ENCODE measurements at regions not wholly inside any gene's neighbourhood (a gene's known extent, or its start where the extent isn't known, plus 50 kb on each side); places are given as distances from the start of the nearest gene placed in this dataset.

DNA sequence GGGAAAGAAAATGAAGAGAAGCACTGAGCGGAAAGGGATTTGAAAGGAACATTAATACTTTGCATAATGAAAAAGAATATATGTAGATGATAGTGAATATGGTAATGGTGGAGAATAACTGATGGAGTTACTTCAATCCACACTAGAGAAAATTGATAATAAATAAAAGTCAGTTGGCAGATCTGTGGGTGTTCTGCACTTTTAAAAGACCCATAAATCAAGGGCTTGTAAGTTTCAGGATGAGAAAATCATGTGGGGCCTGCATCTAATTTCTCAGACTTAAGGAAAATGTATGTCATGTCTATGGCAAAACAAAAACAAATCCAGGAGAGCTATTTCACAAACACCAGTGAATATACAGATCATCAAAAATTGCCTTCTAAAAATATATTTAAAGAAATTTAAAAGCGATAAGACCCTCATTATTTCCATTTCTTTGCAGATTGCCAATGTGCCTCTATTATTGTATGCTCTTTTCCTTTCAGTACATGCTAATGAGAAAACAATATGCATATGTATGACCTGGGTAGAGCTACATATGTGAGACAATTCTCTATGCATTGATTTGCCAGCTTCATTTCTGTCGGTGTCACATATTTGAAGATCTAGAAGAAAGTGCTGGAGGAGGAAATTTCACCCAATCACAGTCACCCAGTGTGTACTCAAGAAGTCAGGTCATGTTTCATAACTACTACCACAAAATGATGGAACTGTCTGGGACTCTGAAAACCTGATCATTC is 269.9 kb upstream of the PDZRN3 start:
- TF ChIP-seq POLR2A (IDR thresholded peaks at IDR 0.05), result no peak
- TF ChIP-seq, protein P1, sequence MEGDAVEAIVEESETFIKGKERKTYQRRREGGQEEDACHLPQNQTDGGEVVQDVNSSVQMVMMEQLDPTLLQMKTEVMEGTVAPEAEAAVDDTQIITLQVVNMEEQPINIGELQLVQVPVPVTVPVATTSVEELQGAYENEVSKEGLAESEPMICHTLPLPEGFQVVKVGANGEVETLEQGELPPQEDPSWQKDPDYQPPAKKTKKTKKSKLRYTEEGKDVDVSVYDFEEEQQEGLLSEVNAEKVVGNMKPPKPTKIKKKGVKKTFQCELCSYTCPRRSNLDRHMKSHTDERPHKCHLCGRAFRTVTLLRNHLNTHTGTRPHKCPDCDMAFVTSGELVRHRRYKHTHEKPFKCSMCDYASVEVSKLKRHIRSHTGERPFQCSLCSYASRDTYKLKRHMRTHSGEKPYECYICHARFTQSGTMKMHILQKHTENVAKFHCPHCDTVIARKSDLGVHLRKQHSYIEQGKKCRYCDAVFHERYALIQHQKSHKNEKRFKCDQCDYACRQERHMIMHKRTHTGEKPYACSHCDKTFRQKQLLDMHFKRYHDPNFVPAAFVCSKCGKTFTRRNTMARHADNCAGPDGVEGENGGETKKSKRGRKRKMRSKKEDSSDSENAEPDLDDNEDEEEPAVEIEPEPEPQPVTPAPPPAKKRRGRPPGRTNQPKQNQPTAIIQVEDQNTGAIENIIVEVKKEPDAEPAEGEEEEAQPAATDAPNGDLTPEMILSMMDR (IDR thresholded peaks at IDR 0.05), result no peak

Data from vagina (tissue), 2 donors.